ENCODE measurements at regions not wholly inside any gene's neighbourhood (a gene's known extent, or its start where the extent isn't known, plus 50 kb on each side); places are given as distances from the start of the nearest gene placed in this dataset.

DNA sequence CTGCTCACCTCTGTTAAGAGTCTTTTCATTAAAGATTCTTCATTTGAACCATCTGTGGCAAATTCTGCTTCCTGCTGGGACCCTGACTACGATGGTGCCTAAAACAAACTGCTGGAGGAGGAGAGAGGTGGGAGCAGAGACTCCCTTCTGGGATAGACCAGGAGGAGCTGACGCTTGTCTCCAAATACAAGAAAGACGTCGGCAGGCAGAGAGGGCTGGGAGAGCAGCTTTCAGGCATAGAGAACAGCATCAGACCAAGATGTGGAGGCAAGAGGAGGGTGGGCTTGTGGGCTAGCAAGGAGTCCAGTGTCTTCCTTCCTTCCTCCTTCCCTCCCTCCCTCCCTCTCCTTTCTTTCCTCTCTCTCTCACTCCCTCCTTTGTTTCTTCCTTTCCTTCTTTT, 358.6 kb downstream of the VRK1 start:
- TF ChIP-seq POLR2A (IDR thresholded peaks at IDR 0.05), result no peak
- TF ChIP-seq, protein P1, sequence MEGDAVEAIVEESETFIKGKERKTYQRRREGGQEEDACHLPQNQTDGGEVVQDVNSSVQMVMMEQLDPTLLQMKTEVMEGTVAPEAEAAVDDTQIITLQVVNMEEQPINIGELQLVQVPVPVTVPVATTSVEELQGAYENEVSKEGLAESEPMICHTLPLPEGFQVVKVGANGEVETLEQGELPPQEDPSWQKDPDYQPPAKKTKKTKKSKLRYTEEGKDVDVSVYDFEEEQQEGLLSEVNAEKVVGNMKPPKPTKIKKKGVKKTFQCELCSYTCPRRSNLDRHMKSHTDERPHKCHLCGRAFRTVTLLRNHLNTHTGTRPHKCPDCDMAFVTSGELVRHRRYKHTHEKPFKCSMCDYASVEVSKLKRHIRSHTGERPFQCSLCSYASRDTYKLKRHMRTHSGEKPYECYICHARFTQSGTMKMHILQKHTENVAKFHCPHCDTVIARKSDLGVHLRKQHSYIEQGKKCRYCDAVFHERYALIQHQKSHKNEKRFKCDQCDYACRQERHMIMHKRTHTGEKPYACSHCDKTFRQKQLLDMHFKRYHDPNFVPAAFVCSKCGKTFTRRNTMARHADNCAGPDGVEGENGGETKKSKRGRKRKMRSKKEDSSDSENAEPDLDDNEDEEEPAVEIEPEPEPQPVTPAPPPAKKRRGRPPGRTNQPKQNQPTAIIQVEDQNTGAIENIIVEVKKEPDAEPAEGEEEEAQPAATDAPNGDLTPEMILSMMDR (IDR thresholded peaks at IDR 0.05), result no peak

Data from suprapubic skin (tissue), 3 donors.